ENCODE measurements at regions not wholly inside any gene's neighbourhood (a gene's known extent, or its start where the extent isn't known, plus 50 kb on each side); places are given as distances from the start of the nearest gene placed in this dataset.

DNA sequence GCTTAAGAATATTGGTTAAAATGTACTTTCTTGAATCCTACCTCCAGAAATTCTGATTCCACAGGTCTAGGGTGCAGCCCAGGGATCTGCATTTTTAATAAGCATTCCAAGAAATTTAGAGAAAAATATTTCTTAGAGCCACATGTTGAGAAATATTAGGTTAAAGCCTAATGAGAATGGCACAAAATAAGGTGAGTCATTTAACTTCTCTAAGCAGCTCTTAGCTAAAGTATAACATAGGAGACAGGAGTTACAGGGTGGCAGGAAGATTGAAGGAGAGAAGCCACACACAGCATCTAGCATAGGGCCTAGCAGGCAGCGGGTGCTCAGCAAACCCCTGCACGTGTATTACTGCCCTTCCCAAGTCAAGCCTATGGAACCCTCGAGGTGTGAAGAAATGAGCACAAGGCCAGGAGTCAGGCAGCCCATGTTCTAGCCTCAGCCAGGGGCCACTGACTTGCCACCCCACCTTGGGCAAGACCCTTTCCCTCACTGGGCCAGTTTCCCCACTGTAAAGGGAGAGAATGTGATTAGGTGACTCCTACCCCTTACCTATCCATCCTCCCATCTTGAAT, 197.1 kb upstream of the TLE3 start:
- TF ChIP-seq CTCF (IDR thresholded peaks at IDR 0.05): no peak
- no peak for TF ChIP-seq POLR2A (IDR thresholded peaks at IDR 0.05)

All from heart left ventricle (tissue), 13 donors.